Lung (tissue), 11 donors: ENCODE measurements at regions not wholly inside any gene's neighbourhood (a gene's known extent, or its start where the extent isn't known, plus 50 kb on each side); places are given as distances from the start of the nearest gene placed in this dataset.
A peak's percentile ranks its signal among the peaks of the same experiment; 100 is the strongest.

Experiments
- ATAC-seq: fragments of 200-7000 bp; cut with Tn5 transposase; one replicate; pipeline ENCODE4 v1.9.1; 2020; ENCODE audit warnings: moderate number of reproducible peaks; ENCODE audit not compliant: insufficient read depth, low FRiP score
- DNase-seq, 3 donors: peaks; one replicate each; pipeline ENCODE4 v3.0.0-alpha.2; 2013 to 2017
- H3K27ac ChIP-seq, 2 donors: one replicate each; pipeline ENCODE4 v1.5.1; 2013; ENCODE audit warnings: mild to moderate bottlenecking in 2 of 2, moderate library complexity in 2 of 2, control low read depth in 1 of 2, inconsistent platforms in 1 of 2, low read depth in 1 of 2, low read length in 1 of 2
- H3K27me3 ChIP-seq, 3 donors: one replicate each; pipeline ENCODE4 v1.5.1; 2013; ENCODE audit warnings: low read length in 2 of 3; ENCODE audit not compliant: control insufficient read depth in 3 of 3, insufficient read depth in 3 of 3
- H3K36me3 ChIP-seq, 4 donors: one replicate each; pipeline ENCODE4 v1.5.1; 2013; ENCODE audit warnings: low read length in 4 of 4, mild to moderate bottlenecking in 1 of 4, moderate library complexity in 1 of 4; ENCODE audit not compliant: control insufficient read depth in 4 of 4, insufficient read depth in 4 of 4
- H3K4me1 ChIP-seq, 5 donors: one replicate each; pipeline ENCODE4 v1.5.1; 2013; ENCODE audit warnings: low read length in 5 of 5, mild to moderate bottlenecking in 2 of 5, moderate library complexity in 1 of 5; ENCODE audit not compliant: control insufficient read depth in 5 of 5, insufficient read depth in 5 of 5
- H3K4me3 ChIP-seq: one replicate; pipeline ENCODE4 v1.5.1; 2013; ENCODE audit warnings: mild to moderate bottlenecking, control low read depth, moderate library complexity
- H3K9ac ChIP-seq, 2 donors: one replicate each; pipeline ENCODE4 v1.5.1; 2013; ENCODE audit warnings: low read length in 2 of 2, control low read depth in 1 of 2; ENCODE audit not compliant: insufficient read depth in 1 of 2
- H3K9me3 ChIP-seq, 4 donors: one replicate each; pipeline ENCODE4 v1.5.1; 2013; ENCODE audit warnings: low read length in 3 of 4, mild to moderate bottlenecking in 1 of 4, moderate library complexity in 1 of 4; ENCODE audit not compliant: control insufficient read depth in 4 of 4, insufficient read depth in 3 of 4
- CTCF ChIP-seq: IDR thresholded peaks from 2 replicates; pipeline ENCODE4 v1.5.1; 2012; ENCODE audit warnings: mild to moderate bottlenecking; ENCODE audit errors: control extremely low read depth, extremely low read depth
- WGBS, 2 donors: extraction: QIAGEN DNeasy Blood & Tissue Kit; methylation state at CpG; one replicate each; pipeline ENCODE4 v1.1.7; 2013; 5-methylcytosine and 5-hydroxymethylcytosine counted together
- donor health status: control.
- donor health status: control.
- donor health status: Bipolar disorder and iron deficiency.
- donor health status: healthy.
- donor health status: DM: yes; HTN: yes; CAD: no.

- no peaks in the 10 kb centered on the region for H3K4me1 ChIP-seq
- DNase-seq: peak; percentile 22 to 39 (median 29)
- H3K27ac ChIP-seq: no peak overlapping the region
- H3K4me3 ChIP-seq: no peak overlapping the region
- H3K27me3 ChIP-seq: no peaks in the 10 kb centered on the region
- TF ChIP-seq CTCF: no peak
- H3K9ac ChIP-seq: no peak overlapping the region
- no peaks in the 10 kb centered on the region for H3K36me3 ChIP-seq
- no peaks in the 10 kb centered on the region for H3K9me3 ChIP-seq
- WGBS, 2 donors: 43 to 51% methylated on average over 4 of the region's 4 CpGs
- ATAC-seq: no peak
These were observed 70.0 kb upstream of the CDH10 start for GRCh38 chr5:24714746-24715145.

GRCh38 chr5:24712947-24713346 lies 68.2 kb upstream of the CDH10 start:
- Histone ChIP-seq H3K27ac (no peak overlapping the region), H3K36me3 (no peaks in the 10 kb centered on the region), H3K9ac (no peak overlapping the region), H3K4me3 (no peak overlapping the region), H3K4me1 (no peaks in the 10 kb centered on the region), H3K27me3 (no peaks in the 10 kb centered on the region), H3K9me3 (no peaks in the 10 kb centered on the region)
- DNase-seq: no peak
- ATAC-seq: no peak
- 24 to 53% methylated on average over 2 of the region's 2 CpGs for WGBS, 2 donors
- no peak for TF ChIP-seq CTCF

GRCh38 chr5:24712047-24712446 lies 67.3 kb upstream of the CDH10 start:
- WGBS, 2 donors: 85 to 92% methylated on average over 1 of the region's 1 CpG
- H3K27me3 ChIP-seq: no peaks in the 10 kb centered on the region
- no peak overlapping the region for H3K4me3 ChIP-seq

More at GRCh38 chr5:24712047-24712446, 67.3 kb upstream of the CDH10 start:
- DNase-seq: no peak
- no peak for TF ChIP-seq CTCF
- Histone ChIP-seq H3K9ac (no peak overlapping the region), H3K27ac (no peak overlapping the region), H3K36me3 (no peaks in the 10 kb centered on the region), H3K4me1 (no peaks in the 10 kb centered on the region), H3K9me3 (no peaks in the 10 kb centered on the region)
- ATAC-seq: no peak
